ENCODE measurements at regions not wholly inside any gene's neighbourhood (a gene's known extent, or its start where the extent isn't known, plus 50 kb on each side); places are given as distances from the start of the nearest gene placed in this dataset.
A peak's percentile ranks its signal among the peaks of the same experiment; 100 is the strongest.
"Not testable (repeated sequence)": the region's sequence is repeated elsewhere in the genome, so short reads cannot be mapped to it uniquely, and the experiment has no call there.

GRCh38 chr3:106317141-106318055 lies 448.6 kb upstream of the CBLB start:
- DNase-seq (ENCODE audit: low read depth): no peak

GRCh38 chr3:106321438-106321837 lies 452.6 kb upstream of the CBLB start:
- DNase-seq (ENCODE audit: low read depth): not testable (repeated sequence)

GRCh38 chr3:106323586-106323985 lies 454.8 kb upstream of the CBLB start:
- DNase-seq (ENCODE audit: low read depth): no peak

GRCh38 chr3:106326941-106327695 lies 458.3 kb upstream of the CBLB start:
- no peak for DNase-seq (ENCODE audit: low read depth)

GRCh38 chr3:106327696-106328025 lies 458.8 kb upstream of the CBLB start:
- no peak for DNase-seq (ENCODE audit: low read depth)

GRCh38 chr3:106328224-106328623 lies 459.4 kb upstream of the CBLB start:
- DNase-seq (ENCODE audit: low read depth): no peak

- no peak for DNase-seq (ENCODE audit: low read depth)
Measured at GRCh38 chr3:106329521-106329920, 460.7 kb upstream of the CBLB start.

- DNase-seq (ENCODE audit: low read depth): no peak
Measured at GRCh38 chr3:106331636-106332035, 462.8 kb upstream of the CBLB start.

GRCh38 chr3:106332129-106332528 lies 463.3 kb upstream of the CBLB start:
- no peak for DNase-seq (ENCODE audit: low read depth)

- no peak for DNase-seq (ENCODE audit: low read depth)
Measured at GRCh38 chr3:106332884-106333283, 464.1 kb upstream of the CBLB start.

GRCh38 chr3:106333911-106334618 lies 465.3 kb upstream of the CBLB start:
- no peak for DNase-seq (ENCODE audit: low read depth)

GRCh38 chr3:106336619-106337018 lies 467.8 kb upstream of the CBLB start:
- no peak for DNase-seq (ENCODE audit: low read depth)

- peak; percentile 42 for DNase-seq (ENCODE audit: low read depth)
Measured at GRCh38 chr3:106337116-106337515, 468.3 kb upstream of the CBLB start.

GRCh38 chr3:106338582-106339214 lies 469.9 kb upstream of the CBLB start:
- DNase-seq (ENCODE audit: low read depth): no peak

GRCh38 chr3:106339551-106339950 lies 470.7 kb upstream of the CBLB start:
- DNase-seq (ENCODE audit: low read depth): no peak

- DNase-seq (ENCODE audit: low read depth): no peak
Measured at GRCh38 chr3:106341087-106341486, 472.3 kb upstream of the CBLB start.

- no peak for DNase-seq (ENCODE audit: low read depth)
Measured at GRCh38 chr3:106341586-106342162, 472.9 kb upstream of the CBLB start.

- no peak for DNase-seq (ENCODE audit: low read depth)
Measured at GRCh38 chr3:106342386-106342785, 473.6 kb upstream of the CBLB start.

GRCh38 chr3:106343811-106344210 lies 475.0 kb upstream of the CBLB start:
- no peak for DNase-seq (ENCODE audit: low read depth)

- DNase-seq (ENCODE audit: low read depth): peak; percentile 85
Measured at GRCh38 chr3:106345353-106346027, 476.7 kb upstream of the CBLB start.

GRCh38 chr3:106347350-106347749 lies 478.5 kb upstream of the CBLB start:
- no peak for DNase-seq (ENCODE audit: low read depth)

Measured in HS-5 (cell line).